Endodermal cell (in vitro differentiated cells): ENCODE measurements at regions not wholly inside any gene's neighbourhood (a gene's known extent, or its start where the extent isn't known, plus 50 kb on each side); places are given as distances from the start of the nearest gene placed in this dataset.
"Not testable (repeated sequence)": the region's sequence is repeated elsewhere in the genome, so short reads cannot be mapped to it uniquely, and the experiment has no call there.

Experiments used
- DNase-seq: peaks from one replicate; pipeline ENCODE4 v3.0.0-alpha.2; 2017
- H3K27ac ChIP-seq: 2 replicates; pipeline ENCODE4 v1.5.1; 2013; ENCODE audit warnings: mild to moderate bottlenecking, low read depth, low read length, moderate library complexity
- H3K27me3 ChIP-seq: 2 replicates; pipeline ENCODE4 v1.6.1; 2013; ENCODE audit warnings: mild to moderate bottlenecking, low read length, moderate library complexity; ENCODE audit not compliant: insufficient read depth, control insufficient read depth, poor library complexity, severe bottlenecking
- H3K36me3 ChIP-seq: 2 replicates; pipeline ENCODE4 v1.7.0; 2013; ENCODE audit warnings: mild to moderate bottlenecking, low read length, moderate library complexity; ENCODE audit not compliant: control insufficient read depth, insufficient read depth
- H3K4me1 ChIP-seq: one replicate; pipeline ENCODE4 v1.7.0; 2013; ENCODE audit warnings: low read length; ENCODE audit not compliant: control insufficient read depth, insufficient read depth
- H3K4me3 ChIP-seq: 2 replicates; pipeline ENCODE4 v1.5.1; 2013; ENCODE audit warnings: mild to moderate bottlenecking, low read length, moderate library complexity
- H3K9ac ChIP-seq: 2 replicates; pipeline ENCODE4 v1.6.1; 2013; ENCODE audit warnings: mild to moderate bottlenecking, low read length, moderate library complexity; ENCODE audit not compliant: poor library complexity, severe bottlenecking; ENCODE audit errors: extremely low read depth
- H3K9me3 ChIP-seq: 2 replicates; pipeline ENCODE4 v1.6.1; 2013; ENCODE audit warnings: mild to moderate bottlenecking, low read length, moderate library complexity; ENCODE audit not compliant: control insufficient read depth
- H3K27ac Mint-ChIP-seq: 2 replicates; pipeline ENCODE4 v1.8.0; 2020; ENCODE audit warnings: mixed read lengths
- H3K27me3 Mint-ChIP-seq: 2 replicates; pipeline ENCODE4 v1.8.0; 2021; ENCODE audit warnings: mild to moderate bottlenecking, mixed read lengths; ENCODE audit not compliant: insufficient read depth
- H3K36me3 Mint-ChIP-seq: 2 replicates; pipeline ENCODE4 v1.8.0; 2020; ENCODE audit warnings: low read depth, mixed read lengths
- H3K4me1 Mint-ChIP-seq: 2 replicates; pipeline ENCODE4 v1.8.0; 2020; ENCODE audit warnings: mixed read lengths
- H3K4me3 Mint-ChIP-seq: 2 replicates; pipeline ENCODE4 v1.8.0; 2020; ENCODE audit warnings: mild to moderate bottlenecking, moderate library complexity, mixed read lengths
- H3K9me3 Mint-ChIP-seq: 2 replicates; pipeline ENCODE4 v1.8.0; 2020; ENCODE audit warnings: mild to moderate bottlenecking, mixed read lengths
- WGBS, 2 experiments: methylation state at CpG; one replicate each; pipeline versions ENCODE4 v1.1.5 to v1.1.7; 2013; ENCODE audit warnings: missing lambda C conversion rate in 2 of 2, mixed read lengths in 1 of 2; ENCODE audit not compliant: insufficient coverage in 1 of 2, insufficient read length in 1 of 2; 5-methylcytosine and 5-hydroxymethylcytosine counted together
- TF ChIP-seq, protein P1 (sequence below): fragments of 200-600 bp; sonication (generic); conservative IDR thresholded peaks from 2 replicates; pipeline ENCODE4 v1.5.0; 2021; ENCODE audit warnings: antibody characterized with exemption, mild to moderate bottlenecking

DNA sequence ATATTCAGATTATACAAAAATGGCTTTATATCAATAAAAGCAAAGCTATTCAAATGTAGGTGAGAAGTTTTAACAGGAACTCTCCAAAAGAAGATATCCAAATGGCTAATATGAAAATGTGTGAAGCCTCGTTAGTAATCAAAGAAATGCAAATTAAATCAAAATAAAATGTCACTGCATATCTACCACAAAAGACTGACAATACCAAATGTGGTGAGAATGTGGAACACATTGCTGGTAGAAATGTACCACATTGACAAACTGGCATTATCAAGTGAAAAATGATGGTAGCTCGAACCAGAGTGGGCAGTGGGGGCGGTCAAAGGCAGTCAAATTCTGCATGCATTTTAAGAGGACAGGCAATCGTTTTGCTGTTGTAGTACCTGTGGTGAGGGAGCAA is 1012.7 kb downstream of the TDRD15 start:
- Histone ChIP-seq H3K4me1 (no peaks in the 10 kb centered on the region), H3K9me3 (no peaks in the 10 kb centered on the region), H3K4me3 (no peak overlapping the region), H3K9ac (no peak overlapping the region), H3K27ac (no peak overlapping the region), H3K36me3 (no peaks in the 10 kb centered on the region), H3K27me3 (no peaks in the 10 kb centered on the region)
- H3K36me3 Mint-ChIP-seq, result no peaks in the 10 kb centered on the region
- no peak for DNase-seq
- H3K4me1 Mint-ChIP-seq, result no peaks in the 10 kb centered on the region
- no peak overlapping the region for H3K4me3 Mint-ChIP-seq
- TF ChIP-seq, protein P1, sequence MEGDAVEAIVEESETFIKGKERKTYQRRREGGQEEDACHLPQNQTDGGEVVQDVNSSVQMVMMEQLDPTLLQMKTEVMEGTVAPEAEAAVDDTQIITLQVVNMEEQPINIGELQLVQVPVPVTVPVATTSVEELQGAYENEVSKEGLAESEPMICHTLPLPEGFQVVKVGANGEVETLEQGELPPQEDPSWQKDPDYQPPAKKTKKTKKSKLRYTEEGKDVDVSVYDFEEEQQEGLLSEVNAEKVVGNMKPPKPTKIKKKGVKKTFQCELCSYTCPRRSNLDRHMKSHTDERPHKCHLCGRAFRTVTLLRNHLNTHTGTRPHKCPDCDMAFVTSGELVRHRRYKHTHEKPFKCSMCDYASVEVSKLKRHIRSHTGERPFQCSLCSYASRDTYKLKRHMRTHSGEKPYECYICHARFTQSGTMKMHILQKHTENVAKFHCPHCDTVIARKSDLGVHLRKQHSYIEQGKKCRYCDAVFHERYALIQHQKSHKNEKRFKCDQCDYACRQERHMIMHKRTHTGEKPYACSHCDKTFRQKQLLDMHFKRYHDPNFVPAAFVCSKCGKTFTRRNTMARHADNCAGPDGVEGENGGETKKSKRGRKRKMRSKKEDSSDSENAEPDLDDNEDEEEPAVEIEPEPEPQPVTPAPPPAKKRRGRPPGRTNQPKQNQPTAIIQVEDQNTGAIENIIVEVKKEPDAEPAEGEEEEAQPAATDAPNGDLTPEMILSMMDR, result no peak
- no peaks in the 10 kb centered on the region for H3K9me3 Mint-ChIP-seq
- WGBS, 2 experiments, result 85 to 100% methylated on average over 3 to 4 of the region's 4 CpGs
- no peaks in the 10 kb centered on the region for H3K27me3 Mint-ChIP-seq
- no peak overlapping the region for H3K27ac Mint-ChIP-seq

DNA sequence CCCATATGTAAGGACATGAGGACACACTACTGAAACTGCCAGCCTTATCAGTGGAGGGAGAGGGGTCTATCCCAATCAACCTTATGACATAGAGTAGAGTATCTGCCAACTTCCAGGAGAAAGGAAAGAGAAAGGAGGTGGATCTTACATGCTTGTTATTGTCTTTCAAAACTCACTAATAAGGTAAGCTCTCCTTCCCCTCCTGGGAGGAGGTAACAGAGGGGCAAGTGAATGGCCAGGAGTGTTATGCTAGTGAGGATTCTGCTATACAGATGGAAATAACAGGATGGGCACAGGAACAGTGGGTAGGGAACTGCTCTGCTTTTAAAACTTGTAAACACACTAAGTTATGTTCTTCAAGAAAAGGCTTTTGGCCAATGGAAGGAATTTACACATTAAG is 1020.1 kb downstream of the TDRD15 start:
- Histone ChIP-seq H3K27me3 (no peaks in the 10 kb centered on the region), H3K9me3 (peaks cover 3% of the 10 kb centered on the region), H3K4me3 (no peak overlapping the region), H3K9ac (no peak overlapping the region), H3K4me1 (no peaks in the 10 kb centered on the region), H3K27ac (no peak overlapping the region), H3K36me3 (no peaks in the 10 kb centered on the region)
- TF ChIP-seq, protein P1, result no peak
- Mint-ChIP-seq H3K27ac (no peak overlapping the region), H3K4me1 (no peaks in the 10 kb centered on the region), H3K4me3 (no peak overlapping the region), H3K27me3 (no peaks in the 10 kb centered on the region), H3K9me3 (peaks cover 6% of the 10 kb centered on the region), H3K36me3 (no peaks in the 10 kb centered on the region)
- DNase-seq, result no peak

DNA sequence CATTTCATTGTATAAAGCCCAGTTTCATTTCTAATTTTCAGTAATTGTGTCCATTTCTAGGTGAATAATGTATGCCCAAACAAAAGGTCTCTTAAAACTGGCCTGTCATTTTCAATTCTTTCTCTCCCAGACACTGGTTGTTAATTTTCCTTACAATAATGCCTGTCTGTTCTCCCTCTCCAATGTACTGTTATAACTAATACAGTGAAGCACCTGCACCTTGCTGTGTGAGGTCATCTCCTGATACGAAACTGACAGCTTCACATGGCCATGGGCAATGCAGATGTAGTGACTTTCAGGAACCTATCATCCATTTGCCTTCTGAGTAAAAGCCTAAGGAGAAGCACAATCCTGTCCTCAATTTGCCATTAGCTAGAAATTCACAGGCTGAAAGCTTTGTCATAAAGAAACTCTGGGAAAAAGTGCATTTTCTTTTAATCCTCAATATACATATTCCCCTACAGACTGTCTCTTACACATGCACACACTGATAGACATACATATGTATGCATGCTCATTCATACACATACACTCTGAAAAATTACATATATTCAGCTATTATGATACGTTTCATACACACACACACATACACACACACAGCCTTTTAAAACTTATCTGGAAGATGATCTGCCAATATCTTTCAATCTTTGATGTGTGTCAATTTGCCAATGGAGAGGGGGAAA is 1030.3 kb downstream of the TDRD15 start:
- DNase-seq, result no peak
- H3K27ac ChIP-seq, result no peak overlapping the region
- H3K9me3 ChIP-seq, result no peaks in the 10 kb centered on the region
- H3K27ac Mint-ChIP-seq, result no peak overlapping the region
- peaks cover 13% of the 10 kb centered on the region for H3K9me3 Mint-ChIP-seq
- H3K9ac ChIP-seq, result no peak overlapping the region
- H3K27me3 Mint-ChIP-seq, result no peaks in the 10 kb centered on the region
- no peaks in the 10 kb centered on the region for H3K27me3 ChIP-seq
- no peaks in the 10 kb centered on the region for H3K36me3 Mint-ChIP-seq
- WGBS, 2 experiments, result 0 to 46% methylated on average over 1 to 2 of the region's 2 CpGs
- H3K4me1 ChIP-seq, result no peaks in the 10 kb centered on the region
- H3K4me1 Mint-ChIP-seq, result no peaks in the 10 kb centered on the region
- no peak overlapping the region for H3K4me3 ChIP-seq
- no peaks in the 10 kb centered on the region for H3K36me3 ChIP-seq
- no peak overlapping the region for H3K4me3 Mint-ChIP-seq
- TF ChIP-seq, protein P1, result no peak

DNA sequence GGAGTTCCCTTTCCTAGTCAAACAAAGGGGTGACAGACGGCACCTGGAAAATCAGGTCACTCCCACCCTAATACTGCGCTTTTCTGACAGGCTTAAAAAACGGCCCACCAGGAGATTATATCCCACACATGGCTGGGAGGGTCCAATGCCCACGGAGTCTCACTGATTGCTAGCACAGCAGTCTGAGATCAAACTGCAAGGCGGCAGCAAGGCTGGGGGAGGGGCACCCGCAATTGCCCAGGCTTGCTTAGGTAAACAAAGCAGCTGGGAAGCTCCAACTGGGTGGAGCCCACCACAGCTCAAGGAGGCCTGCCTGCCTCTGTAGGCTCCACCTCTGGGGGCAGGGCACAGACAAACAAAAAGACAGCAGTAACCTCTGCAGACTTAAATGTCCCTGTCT is 1032.9 kb downstream of the TDRD15 start:
- peaks cover 15% of the 10 kb centered on the region for H3K9me3 Mint-ChIP-seq
- not testable (repeated sequence) for H3K27me3 ChIP-seq, H3K9me3 ChIP-seq, H3K27ac ChIP-seq, H3K4me1 Mint-ChIP-seq, H3K36me3 ChIP-seq, H3K4me3 ChIP-seq, DNase-seq, H3K36me3 Mint-ChIP-seq, H3K9ac ChIP-seq, H3K27ac Mint-ChIP-seq, H3K27me3 Mint-ChIP-seq, H3K4me1 ChIP-seq, H3K4me3 Mint-ChIP-seq
- 71 to 91% methylated on average over 1 to 6 of the region's 6 CpGs for WGBS, 2 experiments
